Lung (tissue), 11 donors: ENCODE measurements at regions not wholly inside any gene's neighbourhood (a gene's known extent, or its start where the extent isn't known, plus 50 kb on each side); places are given as distances from the start of the nearest gene placed in this dataset.

Experiments
- ATAC-seq: fragments of 200-7000 bp; cut with Tn5 transposase; one replicate; pipeline ENCODE4 v1.9.1; 2020; ENCODE audit warnings: moderate number of reproducible peaks; ENCODE audit not compliant: insufficient read depth, low FRiP score
- DNase-seq, 3 donors: peaks; one replicate each; pipeline ENCODE4 v3.0.0-alpha.2; 2013 to 2017
- H3K27ac ChIP-seq, 2 donors: one replicate each; pipeline ENCODE4 v1.5.1; 2013; ENCODE audit warnings: mild to moderate bottlenecking in 2 of 2, moderate library complexity in 2 of 2, control low read depth in 1 of 2, inconsistent platforms in 1 of 2, low read depth in 1 of 2, low read length in 1 of 2
- H3K27me3 ChIP-seq, 3 donors: one replicate each; pipeline ENCODE4 v1.5.1; 2013; ENCODE audit warnings: low read length in 2 of 3; ENCODE audit not compliant: control insufficient read depth in 3 of 3, insufficient read depth in 3 of 3
- H3K36me3 ChIP-seq, 4 donors: one replicate each; pipeline ENCODE4 v1.5.1; 2013; ENCODE audit warnings: low read length in 4 of 4, mild to moderate bottlenecking in 1 of 4, moderate library complexity in 1 of 4; ENCODE audit not compliant: control insufficient read depth in 4 of 4, insufficient read depth in 4 of 4
- H3K4me1 ChIP-seq, 5 donors: one replicate each; pipeline ENCODE4 v1.5.1; 2013; ENCODE audit warnings: low read length in 5 of 5, mild to moderate bottlenecking in 2 of 5, moderate library complexity in 1 of 5; ENCODE audit not compliant: control insufficient read depth in 5 of 5, insufficient read depth in 5 of 5
- H3K4me3 ChIP-seq: one replicate; pipeline ENCODE4 v1.5.1; 2013; ENCODE audit warnings: mild to moderate bottlenecking, control low read depth, moderate library complexity
- H3K9ac ChIP-seq, 2 donors: one replicate each; pipeline ENCODE4 v1.5.1; 2013; ENCODE audit warnings: low read length in 2 of 2, control low read depth in 1 of 2; ENCODE audit not compliant: insufficient read depth in 1 of 2
- H3K9me3 ChIP-seq, 4 donors: one replicate each; pipeline ENCODE4 v1.5.1; 2013; ENCODE audit warnings: low read length in 3 of 4, mild to moderate bottlenecking in 1 of 4, moderate library complexity in 1 of 4; ENCODE audit not compliant: control insufficient read depth in 4 of 4, insufficient read depth in 3 of 4
- CTCF ChIP-seq: IDR thresholded peaks from 2 replicates; pipeline ENCODE4 v1.5.1; 2012; ENCODE audit warnings: mild to moderate bottlenecking; ENCODE audit errors: control extremely low read depth, extremely low read depth
- WGBS, 2 donors: extraction: QIAGEN DNeasy Blood & Tissue Kit; methylation state at CpG; one replicate each; pipeline ENCODE4 v1.1.7; 2013; 5-methylcytosine and 5-hydroxymethylcytosine counted together
- donor health status: control.
- donor health status: control.
- donor health status: Bipolar disorder and iron deficiency.
- donor health status: healthy.
- donor health status: DM: yes; HTN: yes; CAD: no.

GRCh38 chr11:109729761-109730160 lies 307.8 kb downstream of the C11orf87 start:
- 70 to 87% methylated on average over 4 of the region's 4 CpGs for WGBS, 2 donors

GRCh38 chr11:109730669-109731068 lies 308.7 kb downstream of the C11orf87 start:
- Histone ChIP-seq H3K27me3 (no peaks in the 10 kb centered on the region), H3K4me3 (no peak overlapping the region), H3K9ac (no peak overlapping the region), H3K4me1 (peaks cover 0 to 7% (median 0%) of the 10 kb centered on the region in 5 donors), H3K9me3 (no peaks in the 10 kb centered on the region), H3K36me3 (no peaks in the 10 kb centered on the region), H3K27ac (no peak overlapping the region)
- no peak for TF ChIP-seq CTCF
- DNase-seq (no peak), ATAC-seq (no peak)
- WGBS, 2 donors = 62 to 72% methylated on average over 2 of the region's 2 CpGs

More at GRCh38 chr11:109729761-109730160, 307.8 kb downstream of the C11orf87 start:
- H3K27me3 ChIP-seq = no peaks in the 10 kb centered on the region
- H3K4me1 ChIP-seq = peaks cover 0 to 7% (median 0%) of the 10 kb centered on the region in 5 donors
- no peaks in the 10 kb centered on the region for H3K36me3 ChIP-seq
- no peaks in the 10 kb centered on the region for H3K9me3 ChIP-seq
- no peak for TF ChIP-seq CTCF
- H3K4me3 ChIP-seq = no peak overlapping the region
- DNase-seq = no peak
- no peak overlapping the region for H3K9ac ChIP-seq
- no peak for ATAC-seq
- no peak overlapping the region for H3K27ac ChIP-seq

GRCh38 chr11:109731451-109731850 lies 309.5 kb downstream of the C11orf87 start:
- ATAC-seq (no peak), DNase-seq (no peak)
- H3K36me3 ChIP-seq = no peaks in the 10 kb centered on the region
- WGBS, 2 donors = 71 to 78% methylated on average over 4 of the region's 4 CpGs
- no peak for TF ChIP-seq CTCF
- H3K4me1 ChIP-seq = peaks cover 0 to 7% (median 0%) of the 10 kb centered on the region in 5 donors
- H3K4me3 ChIP-seq = no peak overlapping the region
- no peak overlapping the region for H3K27ac ChIP-seq
- no peak overlapping the region for H3K9ac ChIP-seq
- H3K9me3 ChIP-seq = no peaks in the 10 kb centered on the region
- no peaks in the 10 kb centered on the region for H3K27me3 ChIP-seq

GRCh38 chr11:109733245-109733644 lies 311.3 kb downstream of the C11orf87 start:
- WGBS, 2 donors = 100% methylated on average over 1 of the region's 1 CpG

More at GRCh38 chr11:109733245-109733644, 311.3 kb downstream of the C11orf87 start:
- Histone ChIP-seq H3K27ac (no peak overlapping the region), H3K4me1 (peaks cover 0 to 7% (median 0%) of the 10 kb centered on the region in 5 donors), H3K36me3 (no peaks in the 10 kb centered on the region), H3K9me3 (no peaks in the 10 kb centered on the region), H3K9ac (no peak overlapping the region), H3K27me3 (no peaks in the 10 kb centered on the region), H3K4me3 (no peak overlapping the region)
- ATAC-seq (no peak), DNase-seq (no peak)
- TF ChIP-seq CTCF = no peak
